ENCODE measurements at regions not wholly inside any gene's neighbourhood (a gene's known extent, or its start where the extent isn't known, plus 50 kb on each side); places are given as distances from the start of the nearest gene placed in this dataset.

DNA sequence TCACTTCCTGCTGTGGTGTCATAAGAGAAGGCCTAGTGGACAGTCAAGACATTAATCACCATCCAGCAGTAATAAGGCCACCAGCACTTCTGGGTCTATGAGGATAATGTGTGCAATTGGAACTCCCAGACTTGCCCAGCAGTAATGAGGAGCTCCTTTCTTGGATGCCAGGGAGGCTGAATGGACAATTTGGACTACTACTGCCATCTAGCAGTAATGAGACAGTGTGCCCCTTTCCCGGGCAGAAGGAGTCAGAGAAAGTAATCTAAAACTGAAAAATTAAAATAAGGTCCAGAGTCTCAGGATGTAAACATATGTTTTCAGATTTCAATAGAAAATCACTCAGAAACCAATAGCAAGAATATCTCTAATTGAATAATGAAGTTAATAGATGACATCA, 400.4 kb downstream of the CDC14C start:
- H3K4me3 ChIP-seq (ENCODE audit: low read depth, low read length), result no peak overlapping the region
- TF ChIP-seq MYC (IDR thresholded peaks at IDR 0.05; ENCODE audit: low read depth, low read length) (no peak), POLR2A (IDR thresholded peaks at IDR 0.05; ENCODE audit: extremely low read depth, insufficient read length) (no peak)
- TF ChIP-seq, protein P1, sequence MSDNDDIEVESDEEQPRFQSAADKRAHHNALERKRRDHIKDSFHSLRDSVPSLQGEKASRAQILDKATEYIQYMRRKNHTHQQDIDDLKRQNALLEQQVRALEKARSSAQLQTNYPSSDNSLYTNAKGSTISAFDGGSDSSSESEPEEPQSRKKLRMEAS (IDR thresholded peaks at IDR 0.05; ENCODE audit: low read depth, low read length), result no peak
- TF ChIP-seq, protein P2, sequence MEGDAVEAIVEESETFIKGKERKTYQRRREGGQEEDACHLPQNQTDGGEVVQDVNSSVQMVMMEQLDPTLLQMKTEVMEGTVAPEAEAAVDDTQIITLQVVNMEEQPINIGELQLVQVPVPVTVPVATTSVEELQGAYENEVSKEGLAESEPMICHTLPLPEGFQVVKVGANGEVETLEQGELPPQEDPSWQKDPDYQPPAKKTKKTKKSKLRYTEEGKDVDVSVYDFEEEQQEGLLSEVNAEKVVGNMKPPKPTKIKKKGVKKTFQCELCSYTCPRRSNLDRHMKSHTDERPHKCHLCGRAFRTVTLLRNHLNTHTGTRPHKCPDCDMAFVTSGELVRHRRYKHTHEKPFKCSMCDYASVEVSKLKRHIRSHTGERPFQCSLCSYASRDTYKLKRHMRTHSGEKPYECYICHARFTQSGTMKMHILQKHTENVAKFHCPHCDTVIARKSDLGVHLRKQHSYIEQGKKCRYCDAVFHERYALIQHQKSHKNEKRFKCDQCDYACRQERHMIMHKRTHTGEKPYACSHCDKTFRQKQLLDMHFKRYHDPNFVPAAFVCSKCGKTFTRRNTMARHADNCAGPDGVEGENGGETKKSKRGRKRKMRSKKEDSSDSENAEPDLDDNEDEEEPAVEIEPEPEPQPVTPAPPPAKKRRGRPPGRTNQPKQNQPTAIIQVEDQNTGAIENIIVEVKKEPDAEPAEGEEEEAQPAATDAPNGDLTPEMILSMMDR (IDR thresholded peaks at IDR 0.05; ENCODE audit: low read depth, low read length), result no peak
- peak; percentile 14 for DNase-seq (ENCODE audit: low read depth)

DNA sequence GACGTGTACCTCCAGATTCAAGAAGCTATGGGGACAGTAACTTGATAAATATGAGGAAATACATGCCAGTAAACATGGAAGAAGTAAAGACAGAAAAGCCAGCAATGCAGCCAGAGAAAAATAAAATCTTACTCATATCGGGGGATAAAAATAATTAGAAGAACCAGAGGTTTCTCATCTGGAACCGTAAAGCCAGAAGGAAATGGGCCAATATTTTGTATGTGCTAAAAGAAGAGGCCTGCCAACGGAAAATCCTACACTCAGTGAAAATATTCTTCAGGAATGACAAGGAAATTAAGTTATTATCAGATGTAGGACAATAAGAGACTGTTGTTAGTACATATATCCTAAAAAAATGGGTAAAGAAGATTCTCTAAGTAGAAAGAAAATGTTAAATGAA, 401.2 kb downstream of the CDC14C start:
- TF ChIP-seq, protein P1 (IDR thresholded peaks at IDR 0.05; ENCODE audit: low read depth, low read length), result no peak
- no peak for TF ChIP-seq POLR2A (IDR thresholded peaks at IDR 0.05; ENCODE audit: extremely low read depth, insufficient read length)
- TF ChIP-seq, protein P2 (IDR thresholded peaks at IDR 0.05; ENCODE audit: low read depth, low read length), result no peak
- no peak for TF ChIP-seq MYC (IDR thresholded peaks at IDR 0.05; ENCODE audit: low read depth, low read length)
- no peak for DNase-seq (ENCODE audit: low read depth)

DNA sequence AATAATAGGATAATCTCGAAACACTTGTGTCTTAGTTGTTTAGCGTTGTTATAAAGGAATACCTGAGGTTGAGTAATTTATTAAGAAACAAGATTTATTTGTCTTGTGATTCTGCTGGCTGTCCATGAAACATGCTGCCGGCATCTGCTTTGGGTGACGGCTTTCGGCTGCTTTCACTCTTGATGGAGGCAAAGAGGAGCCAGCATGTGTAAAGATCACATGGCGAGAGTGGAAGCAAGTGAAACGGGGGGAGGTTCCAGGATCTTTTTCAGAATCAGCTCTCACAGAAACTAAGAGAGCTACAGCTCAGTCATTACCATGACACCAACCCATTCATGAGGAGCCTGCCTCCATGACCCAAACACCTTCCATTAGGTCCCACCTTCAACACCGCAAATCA, 402.8 kb downstream of the CDC14C start:
- H3K4me3 ChIP-seq (ENCODE audit: low read depth, low read length), result no peak overlapping the region
- TF ChIP-seq, protein P2 (IDR thresholded peaks at IDR 0.05; ENCODE audit: low read depth, low read length), result no peak
- no peak for TF ChIP-seq MYC (IDR thresholded peaks at IDR 0.05; ENCODE audit: low read depth, low read length)
- TF ChIP-seq, protein P1 (IDR thresholded peaks at IDR 0.05; ENCODE audit: low read depth, low read length), result no peak
- no peak for TF ChIP-seq POLR2A (IDR thresholded peaks at IDR 0.05; ENCODE audit: extremely low read depth, insufficient read length)
- DNase-seq (ENCODE audit: low read depth), result no peak

More for the DNA sequence above, 401.2 kb downstream of the CDC14C start:
- H3K4me3 ChIP-seq (ENCODE audit: low read depth, low read length), result no peak overlapping the region

DNA sequence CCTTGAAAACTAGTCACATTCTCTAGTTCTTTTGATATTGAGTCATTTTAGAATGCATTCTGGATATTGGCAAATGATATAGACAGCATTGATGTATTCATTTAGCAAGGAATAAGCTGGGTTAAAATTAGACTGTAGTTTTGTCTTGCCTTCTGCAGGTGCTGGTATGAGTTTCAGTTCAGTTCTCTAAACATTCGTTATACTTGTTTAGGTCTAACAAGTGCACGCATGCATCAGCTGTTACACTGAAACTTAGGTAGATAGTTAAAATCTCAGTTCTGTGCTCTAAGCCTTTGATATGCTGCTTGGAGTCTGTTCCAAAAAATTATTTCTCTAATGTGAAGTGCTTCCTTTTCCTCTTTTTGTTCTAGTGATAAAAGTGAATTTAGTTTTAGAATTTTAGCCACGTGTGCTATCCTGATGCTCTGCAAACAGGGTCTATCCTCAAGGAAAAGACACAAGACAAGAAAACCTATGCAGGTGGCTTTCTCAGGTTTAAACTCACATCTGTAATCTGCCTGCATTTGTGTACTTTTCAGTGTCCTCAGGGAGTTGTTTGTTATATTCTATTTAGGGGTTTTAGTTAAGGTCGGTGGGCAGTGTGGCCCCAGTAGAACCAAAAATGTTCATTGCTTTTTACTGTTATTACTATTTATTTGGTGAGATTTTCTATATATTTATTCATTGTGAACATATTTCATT, 409.0 kb downstream of the CDC14C start:
- no peak for DNase-seq (ENCODE audit: low read depth)
- H3K4me3 ChIP-seq (ENCODE audit: low read depth, low read length), result no peak overlapping the region
- TF ChIP-seq, protein P1 (IDR thresholded peaks at IDR 0.05; ENCODE audit: low read depth, low read length), result no peak
- no peak for TF ChIP-seq MYC (IDR thresholded peaks at IDR 0.05; ENCODE audit: low read depth, low read length)
- TF ChIP-seq POLR2A (IDR thresholded peaks at IDR 0.05; ENCODE audit: extremely low read depth, insufficient read length), result no peak
- TF ChIP-seq, protein P2 (IDR thresholded peaks at IDR 0.05; ENCODE audit: low read depth, low read length), result no peak

DNA sequence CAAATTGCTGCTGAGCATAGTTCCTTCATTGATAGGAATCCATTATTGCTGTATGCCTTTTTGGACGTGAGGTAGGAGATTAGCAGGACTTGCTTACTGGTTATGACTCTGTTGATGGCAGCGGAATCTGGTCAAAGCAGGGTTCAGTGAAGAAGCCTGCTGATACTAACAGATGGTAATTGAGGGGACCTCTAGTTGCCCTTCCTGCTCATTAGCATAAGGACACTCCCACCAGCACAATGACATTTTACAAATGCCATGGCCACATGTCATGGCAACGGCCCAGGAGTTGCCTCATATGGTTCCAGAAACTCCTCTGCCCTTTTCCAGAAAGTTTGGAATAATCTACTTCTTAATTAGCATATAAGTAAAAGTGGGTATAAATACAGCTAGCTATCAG, 417.5 kb downstream of the CDC14C start:
- TF ChIP-seq POLR2A (IDR thresholded peaks at IDR 0.05; ENCODE audit: extremely low read depth, insufficient read length), result no peak
- DNase-seq (ENCODE audit: low read depth), result no peak
- H3K4me3 ChIP-seq (ENCODE audit: low read depth, low read length), result no peak overlapping the region

DNA sequence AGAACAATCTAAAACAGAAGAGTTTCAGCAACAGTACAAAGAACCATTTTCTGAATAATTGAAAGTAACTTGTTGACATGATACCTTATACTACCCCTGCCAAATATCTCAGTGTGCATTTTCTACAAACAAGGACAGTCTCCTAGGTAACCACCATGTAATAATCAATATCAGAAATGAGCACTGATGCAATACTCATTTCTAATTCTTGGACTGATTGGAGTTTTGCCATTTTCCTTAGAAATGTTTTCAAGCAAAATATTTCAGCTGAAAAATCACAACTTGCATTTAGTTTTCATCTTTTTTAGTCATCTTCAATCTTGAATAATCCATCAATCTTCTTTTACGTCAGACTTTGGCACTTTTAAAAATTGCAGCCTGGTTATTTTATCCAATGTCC, 420.2 kb downstream of the CDC14C start:
- H3K4me3 ChIP-seq (ENCODE audit: low read depth, low read length), result no peak overlapping the region
- TF ChIP-seq, protein P1 (IDR thresholded peaks at IDR 0.05; ENCODE audit: low read depth, low read length), result no peak
- no peak for TF ChIP-seq POLR2A (IDR thresholded peaks at IDR 0.05; ENCODE audit: extremely low read depth, insufficient read length)
- TF ChIP-seq, protein P2 (IDR thresholded peaks at IDR 0.05; ENCODE audit: low read depth, low read length), result no peak
- TF ChIP-seq MYC (IDR thresholded peaks at IDR 0.05; ENCODE audit: low read depth, low read length), result no peak
- DNase-seq (ENCODE audit: low read depth), result no peak
